ENCODE measurements at regions not wholly inside any gene's neighbourhood (a gene's known extent, or its start where the extent isn't known, plus 50 kb on each side); places are given as distances from the start of the nearest gene placed in this dataset.
"Not testable (repeated sequence)": the region's sequence is repeated elsewhere in the genome, so short reads cannot be mapped to it uniquely, and the experiment has no call there.

GRCh38 chr19:41505105-41505504, 62.1 kb downstream of the ERICH4 start:
- peaks cover 0 to 5% (median 0%) of the 10 kb centered on the region in 3 donors for H3K27me3 ChIP-seq (ENCODE audit: control insufficient read depth in 3 of 3, insufficient read depth in 3 of 3, low read length in 2 of 3)

GRCh38 chr19:41510484-41510883, 65.5 kb upstream of the CEACAM21 start:
- no peak for DNase-seq
- ATAC-seq (ENCODE audit: insufficient read depth, low FRiP score), result no peak
- no peak for TF ChIP-seq CTCF (IDR thresholded peaks at IDR 0.05; ENCODE audit: control extremely low read depth, extremely low read depth)
- Histone ChIP-seq H3K4me1 (ENCODE audit: control insufficient read depth in 5 of 5, insufficient read depth in 5 of 5, low read length in 5 of 5) (no peaks in the 10 kb centered on the region), H3K9ac (ENCODE audit: insufficient read depth in 1 of 2, low read length in 2 of 2) (no peak overlapping the region), H3K36me3 (ENCODE audit: control insufficient read depth in 4 of 4, insufficient read depth in 4 of 4, low read length in 4 of 4) (no peaks in the 10 kb centered on the region), H3K27ac (ENCODE audit: low read depth in 1 of 2, low read length in 1 of 2) (no peak overlapping the region), H3K4me3 (no peak overlapping the region), H3K27me3 (ENCODE audit: control insufficient read depth in 3 of 3, insufficient read depth in 3 of 3, low read length in 2 of 3) (peaks cover 0 to 11% (median 4%) of the 10 kb centered on the region in 3 donors), H3K9me3 (ENCODE audit: control insufficient read depth in 4 of 4, insufficient read depth in 3 of 4, low read length in 3 of 4) (no peaks in the 10 kb centered on the region)
- WGBS, 2 donors, result 77 to 78% methylated on average over 12 of the region's 12 CpGs

More at GRCh38 chr19:41505105-41505504, 62.1 kb downstream of the ERICH4 start:
- ATAC-seq (ENCODE audit: insufficient read depth, low FRiP score) (no peak), DNase-seq (no peak)
- TF ChIP-seq CTCF (IDR thresholded peaks at IDR 0.05; ENCODE audit: control extremely low read depth, extremely low read depth), result no peak
- H3K4me3 ChIP-seq, result no peak overlapping the region
- H3K4me1 ChIP-seq (ENCODE audit: control insufficient read depth in 5 of 5, insufficient read depth in 5 of 5, low read length in 5 of 5), result no peaks in the 10 kb centered on the region
- no peak overlapping the region for H3K27ac ChIP-seq (ENCODE audit: low read depth in 1 of 2, low read length in 1 of 2)
- H3K9me3 ChIP-seq (ENCODE audit: control insufficient read depth in 4 of 4, insufficient read depth in 3 of 4, low read length in 3 of 4), result no peaks in the 10 kb centered on the region
- no peaks in the 10 kb centered on the region for H3K36me3 ChIP-seq (ENCODE audit: control insufficient read depth in 4 of 4, insufficient read depth in 4 of 4, low read length in 4 of 4)
- H3K9ac ChIP-seq (ENCODE audit: insufficient read depth in 1 of 2, low read length in 2 of 2), result no peak overlapping the region
- WGBS, 2 donors, result 82 to 83% methylated on average over 13 of the region's 13 CpGs

GRCh38 chr19:41511628-41512027, 64.3 kb upstream of the CEACAM21 start:
- no peaks in the 10 kb centered on the region for H3K36me3 ChIP-seq (ENCODE audit: control insufficient read depth in 4 of 4, insufficient read depth in 4 of 4, low read length in 4 of 4)
- WGBS, 2 donors, result 76% methylated on average over 8 of the region's 8 CpGs
- DNase-seq, result no peak
- H3K4me1 ChIP-seq (ENCODE audit: control insufficient read depth in 5 of 5, insufficient read depth in 5 of 5, low read length in 5 of 5), result no peaks in the 10 kb centered on the region
- H3K9me3 ChIP-seq (ENCODE audit: control insufficient read depth in 4 of 4, insufficient read depth in 3 of 4, low read length in 3 of 4), result no peaks in the 10 kb centered on the region
- no peak for ATAC-seq (ENCODE audit: insufficient read depth, low FRiP score)
- H3K4me3 ChIP-seq, result no peak overlapping the region
- H3K27ac ChIP-seq (ENCODE audit: low read depth in 1 of 2, low read length in 1 of 2), result no peak overlapping the region
- no peak for TF ChIP-seq CTCF (IDR thresholded peaks at IDR 0.05; ENCODE audit: control extremely low read depth, extremely low read depth)
- H3K9ac ChIP-seq (ENCODE audit: insufficient read depth in 1 of 2, low read length in 2 of 2), result no peak overlapping the region
- peaks cover 0 to 16% (median 8%) of the 10 kb centered on the region in 3 donors for H3K27me3 ChIP-seq (ENCODE audit: control insufficient read depth in 3 of 3, insufficient read depth in 3 of 3, low read length in 2 of 3)

- no peak for ATAC-seq (ENCODE audit: insufficient read depth, low FRiP score)
- Histone ChIP-seq H3K27me3 (ENCODE audit: control insufficient read depth in 3 of 3, insufficient read depth in 3 of 3, low read length in 2 of 3) (peaks cover 0 to 40% (median 36%) of the 10 kb centered on the region in 3 donors), H3K36me3 (ENCODE audit: control insufficient read depth in 4 of 4, insufficient read depth in 4 of 4, low read length in 4 of 4) (no peaks in the 10 kb centered on the region), H3K4me3 (no peak overlapping the region), H3K4me1 (ENCODE audit: control insufficient read depth in 5 of 5, insufficient read depth in 5 of 5, low read length in 5 of 5) (no peaks in the 10 kb centered on the region), H3K27ac (ENCODE audit: low read depth in 1 of 2, low read length in 1 of 2) (no peak overlapping the region), H3K9me3 (ENCODE audit: control insufficient read depth in 4 of 4, insufficient read depth in 3 of 4, low read length in 3 of 4) (no peaks in the 10 kb centered on the region), H3K9ac (ENCODE audit: insufficient read depth in 1 of 2, low read length in 2 of 2) (no peak overlapping the region)
- DNase-seq, result no peak
- 75 to 81% methylated on average over 25 of the region's 25 CpGs for WGBS, 2 donors
- TF ChIP-seq CTCF (IDR thresholded peaks at IDR 0.05; ENCODE audit: control extremely low read depth, extremely low read depth), result no peak
Measured at GRCh38 chr19:41515015-41515652, 60.8 kb upstream of the CEACAM21 start.

- WGBS, 2 donors, result 37 to 38% methylated on average over 19 of the region's 19 CpGs
- H3K4me3 ChIP-seq; H3K9ac ChIP-seq (ENCODE audit: insufficient read depth in 1 of 2, low read length in 2 of 2); H3K4me1 ChIP-seq (ENCODE audit: control insufficient read depth in 5 of 5, insufficient read depth in 5 of 5, low read length in 5 of 5); ATAC-seq (ENCODE audit: insufficient read depth, low FRiP score); H3K36me3 ChIP-seq (ENCODE audit: control insufficient read depth in 4 of 4, insufficient read depth in 4 of 4, low read length in 4 of 4); H3K9me3 ChIP-seq (ENCODE audit: control insufficient read depth in 4 of 4, insufficient read depth in 3 of 4, low read length in 3 of 4); DNase-seq; H3K27ac ChIP-seq (ENCODE audit: low read depth in 1 of 2, low read length in 1 of 2): not testable (repeated sequence)
- peaks cover 0 to 52% (median 47%) of the 10 kb centered on the region in 3 donors for H3K27me3 ChIP-seq (ENCODE audit: control insufficient read depth in 3 of 3, insufficient read depth in 3 of 3, low read length in 2 of 3)
Measured at GRCh38 chr19:41516292-41517171, 59.4 kb upstream of the CEACAM21 start.

Measured in lung (tissue), 11 donors.